NCI-H2196 treated with DMSO at 0.1 percent for 48 hours (cell line): ENCODE measurements at regions not wholly inside any gene's neighbourhood (a gene's known extent, or its start where the extent isn't known, plus 50 kb on each side); places are given as distances from the start of the nearest gene placed in this dataset.

ENCODE experiments used
- DNase-seq: peaks from one replicate; lab custom pipeline; 2025; ENCODE audit not compliant: unreplicated experiment; lab: John Stamatoyannopoulos, UW

GRCh38 chr13:63011996-63012395, 1596.3 kb upstream of the PCDH20 start:
- DNase-seq, result no peak

- DNase-seq, result no peak
Measured at GRCh38 chr13:63010072-63010658, 1594.5 kb upstream of the PCDH20 start.

GRCh38 chr13:63005625-63006024, 1590.0 kb upstream of the PCDH20 start:
- DNase-seq, result no peak

- DNase-seq, result no peak
Measured at GRCh38 chr13:62997696-62998095, 1582.0 kb upstream of the PCDH20 start.

GRCh38 chr13:62997038-62997599, 1581.5 kb upstream of the PCDH20 start:
- DNase-seq, result no peak

GRCh38 chr13:62973804-62974203, 1558.2 kb upstream of the PCDH20 start:
- DNase-seq, result no peak

GRCh38 chr13:62964522-62964921, 1548.9 kb upstream of the PCDH20 start:
- no peak for DNase-seq

- no peak for DNase-seq
Measured at GRCh38 chr13:62960723-62961122, 1545.1 kb upstream of the PCDH20 start.

GRCh38 chr13:62933809-62934208, 1518.2 kb upstream of the PCDH20 start:
- no peak for DNase-seq

- DNase-seq, result no peak
Measured at GRCh38 chr13:62932256-62932883, 1516.7 kb upstream of the PCDH20 start.

GRCh38 chr13:62931853-62932252, 1516.2 kb upstream of the PCDH20 start:
- no peak for DNase-seq

GRCh38 chr13:62924395-62924794, 1508.7 kb upstream of the PCDH20 start:
- DNase-seq, result no peak

- DNase-seq, result no peak
Measured at GRCh38 chr13:62920159-62920558, 1504.5 kb upstream of the PCDH20 start.

- DNase-seq, result no peak
Measured at GRCh38 chr13:62919491-62919890, 1503.8 kb upstream of the PCDH20 start.

GRCh38 chr13:62910541-62911060, 1495.0 kb upstream of the PCDH20 start:
- no peak for DNase-seq

GRCh38 chr13:62908321-62908720, 1492.7 kb upstream of the PCDH20 start:
- no peak for DNase-seq

GRCh38 chr13:62906896-62907295, 1491.2 kb upstream of the PCDH20 start:
- no peak for DNase-seq

- no peak for DNase-seq
Measured at GRCh38 chr13:62906469-62906868, 1490.8 kb upstream of the PCDH20 start.

- no peak for DNase-seq
Measured at GRCh38 chr13:62887046-62887445, 1471.4 kb upstream of the PCDH20 start.

GRCh38 chr13:62879071-62879470, 1463.4 kb upstream of the PCDH20 start:
- DNase-seq, result no peak

- DNase-seq, result no peak
Measured at GRCh38 chr13:62875118-62875640, 1459.5 kb upstream of the PCDH20 start.

GRCh38 chr13:62850331-62850730, 1434.7 kb upstream of the PCDH20 start:
- DNase-seq, result no peak
